NB4 (cell line): ENCODE measurements at regions not wholly inside any gene's neighbourhood (a gene's known extent, or its start where the extent isn't known, plus 50 kb on each side); places are given as distances from the start of the nearest gene placed in this dataset.

Experiments used
- DNase-seq: peaks from one replicate; pipeline ENCODE4 v3.0.0; 2010; ENCODE audit warnings: low read depth
- H3K4me3 ChIP-seq: one replicate; pipeline ENCODE4 v1.5.1; 2011; ENCODE audit warnings: mild to moderate bottlenecking, low read depth, low read length, moderate library complexity
- CTCF ChIP-seq: IDR thresholded peaks from one replicate; pipeline ENCODE4 v1.5.1; 2012; ENCODE audit warnings: low read depth, low read length
- MYC ChIP-seq: IDR thresholded peaks from 2 replicates; pipeline ENCODE4 v1.6.1; 2011; ENCODE audit warnings: low read depth, low read length
- POLR2A ChIP-seq: IDR thresholded peaks from 2 replicates; pipeline ENCODE4 v1.6.1; 2011; ENCODE audit warnings: mild to moderate bottlenecking; ENCODE audit not compliant: insufficient read length; ENCODE audit errors: extremely low read depth
- TF ChIP-seq, protein P1 (sequence below): IDR thresholded peaks from 2 replicates; pipeline ENCODE4 v1.6.1; 2011; ENCODE audit warnings: low read depth, low read length

DNA sequence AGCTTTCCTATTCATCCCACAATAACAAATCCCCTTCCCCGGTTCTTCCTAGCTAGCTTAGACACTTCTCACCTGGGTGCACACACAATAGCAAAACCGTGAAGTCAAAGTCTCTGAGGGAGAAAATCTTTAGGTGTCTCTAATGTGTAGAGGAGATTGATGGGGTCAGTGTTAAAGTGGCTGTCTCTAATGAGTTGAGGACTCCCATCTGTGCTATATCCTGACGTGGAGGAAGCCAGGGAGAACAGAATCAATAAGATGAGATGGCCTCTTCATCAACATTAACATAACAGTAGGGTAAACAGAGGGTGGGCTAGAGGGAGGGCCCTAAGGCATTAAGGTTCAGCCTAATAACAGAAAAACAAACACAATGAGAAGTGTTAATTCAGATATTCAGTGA, 120.4 kb downstream of the SLC5A7 start:
- TF ChIP-seq, protein P1, sequence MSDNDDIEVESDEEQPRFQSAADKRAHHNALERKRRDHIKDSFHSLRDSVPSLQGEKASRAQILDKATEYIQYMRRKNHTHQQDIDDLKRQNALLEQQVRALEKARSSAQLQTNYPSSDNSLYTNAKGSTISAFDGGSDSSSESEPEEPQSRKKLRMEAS = no peak
- TF ChIP-seq POLR2A (no peak), CTCF (no peak), MYC (no peak)
- DNase-seq = no peak
- no peak overlapping the region for H3K4me3 ChIP-seq

- no peak for DNase-seq
- TF ChIP-seq MYC = no peak
- no peak for TF ChIP-seq CTCF
- no peak for TF ChIP-seq POLR2A
- TF ChIP-seq, protein P1 = no peak
- no peak overlapping the region for H3K4me3 ChIP-seq
These were observed 125.6 kb downstream of the SLC5A7 start for GRCh38 chr2:108111936-108112335.

- DNase-seq = no peak
- H3K4me3 ChIP-seq = no peak overlapping the region
- TF ChIP-seq MYC (no peak), CTCF (no peak), POLR2A (no peak)
- TF ChIP-seq, protein P1 = no peak
These were observed 123.9 kb upstream of the SULT1C3 start for GRCh38 chr2:108115868-108116267.

- no peak for DNase-seq
- no peak overlapping the region for H3K4me3 ChIP-seq
- TF ChIP-seq CTCF = no peak
- no peak for TF ChIP-seq POLR2A
- TF ChIP-seq MYC = no peak
- TF ChIP-seq, protein P1 = no peak
These were observed 120.8 kb upstream of the SULT1C3 start for GRCh38 chr2:108118996-108119395.

DNA sequence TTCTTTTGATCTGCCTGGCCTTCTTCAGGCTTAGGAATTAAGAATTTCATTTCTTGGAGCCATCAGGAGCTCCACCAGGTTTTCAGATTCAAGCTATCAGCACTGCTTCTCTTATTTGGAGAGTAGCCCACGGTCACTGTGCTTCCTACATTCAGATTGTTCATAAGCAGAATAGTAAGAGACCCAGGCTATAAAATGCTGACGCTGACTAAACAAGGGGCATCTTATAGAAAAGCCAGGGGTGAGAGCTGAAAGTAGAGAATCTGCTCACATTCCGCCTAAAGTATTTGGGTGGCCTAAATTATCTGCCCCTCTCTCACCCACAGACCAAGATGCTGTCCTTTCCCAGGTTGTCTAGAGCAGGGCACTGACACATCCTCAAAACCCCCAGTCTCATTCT, 120.3 kb upstream of the SULT1C3 start:
- no peak for DNase-seq
- TF ChIP-seq CTCF (no peak), MYC (no peak), POLR2A (no peak)
- TF ChIP-seq, protein P1 = no peak
- H3K4me3 ChIP-seq = no peak overlapping the region

DNA sequence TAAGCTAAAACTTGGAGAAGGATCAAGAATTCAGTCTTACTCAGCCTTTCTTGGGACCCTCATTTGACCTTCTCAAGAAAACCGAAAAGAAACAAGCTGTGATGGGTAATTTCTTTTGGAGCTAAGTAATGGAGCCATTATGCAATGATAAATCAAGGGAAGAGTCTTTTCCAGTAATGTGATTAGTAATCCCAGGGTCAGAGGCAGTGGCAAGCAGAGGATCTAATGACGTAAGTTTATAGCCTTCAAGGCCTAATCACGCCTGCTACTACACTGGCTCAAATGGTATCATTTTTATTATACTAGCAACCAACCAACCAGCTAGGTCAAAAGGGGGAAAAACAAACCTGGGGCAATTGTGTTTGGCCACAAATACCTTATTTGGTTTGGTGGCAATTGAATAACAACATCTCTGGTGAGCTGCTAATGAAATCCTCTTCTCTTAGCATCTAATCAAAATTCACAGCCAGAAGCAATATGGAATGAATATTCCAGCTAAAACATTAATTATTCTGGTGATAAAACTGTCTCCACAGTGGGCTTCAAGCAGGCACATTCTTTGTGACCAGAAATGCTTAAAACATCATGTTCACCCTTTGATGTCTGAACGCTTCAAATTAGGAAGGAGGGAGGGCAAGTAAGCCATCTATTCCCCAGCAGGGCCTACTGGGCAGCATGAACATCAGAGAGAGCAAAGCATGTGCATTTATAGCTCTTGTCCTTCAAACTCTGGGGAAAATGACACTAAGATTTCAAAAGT, 114.9 kb upstream of the SULT1C3 start:
- no peak for TF ChIP-seq CTCF
- TF ChIP-seq POLR2A = no peak
- no peak for TF ChIP-seq MYC
- TF ChIP-seq, protein P1 = no peak
- H3K4me3 ChIP-seq = no peak overlapping the region
- no peak for DNase-seq
